Hematopoietic multipotent progenitor cell treated with erythropoietin and hydrocortisone succinate and interleukin-3 and kit ligand, for 6 days (in vitro differentiated cells): ENCODE measurements at regions not wholly inside any gene's neighbourhood (a gene's known extent, or its start where the extent isn't known, plus 50 kb on each side); places are given as distances from the start of the nearest gene placed in this dataset.

ENCODE experiments used
- DNase-seq: peaks from one replicate; pipeline ENCODE4 v3.0.0-alpha.2; 2015

- DNase-seq = no peak
These were observed 561.3 kb downstream of the DHX35 start for GRCh38 chr20:39523405-39523804.

DNA sequence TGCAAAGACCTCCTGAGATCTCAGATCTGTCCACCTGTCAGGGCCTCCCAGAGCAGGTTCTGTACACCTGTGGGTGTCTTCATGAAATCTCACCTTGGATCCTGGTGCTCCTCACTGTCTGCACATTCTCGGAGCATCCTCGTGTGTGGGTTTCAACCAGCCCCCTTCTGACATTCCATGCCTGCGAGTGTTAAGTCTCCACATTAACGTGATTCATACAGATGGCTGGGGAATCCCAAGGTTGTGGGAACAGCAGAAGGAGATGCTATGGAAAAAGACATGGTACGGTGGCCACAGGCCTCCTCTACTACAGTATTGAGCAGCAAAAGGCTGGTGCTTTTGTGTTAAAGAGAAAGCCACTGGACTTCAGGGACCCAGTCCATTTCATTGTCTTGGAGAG is 556.5 kb downstream of the DHX35 start:
- no peak for DNase-seq

- DNase-seq = no peak
These were observed 554.8 kb downstream of the DHX35 start for GRCh38 chr20:39516964-39517363.

- DNase-seq = no peak
These were observed 542.6 kb downstream of the DHX35 start for GRCh38 chr20:39504710-39505094.

DNA sequence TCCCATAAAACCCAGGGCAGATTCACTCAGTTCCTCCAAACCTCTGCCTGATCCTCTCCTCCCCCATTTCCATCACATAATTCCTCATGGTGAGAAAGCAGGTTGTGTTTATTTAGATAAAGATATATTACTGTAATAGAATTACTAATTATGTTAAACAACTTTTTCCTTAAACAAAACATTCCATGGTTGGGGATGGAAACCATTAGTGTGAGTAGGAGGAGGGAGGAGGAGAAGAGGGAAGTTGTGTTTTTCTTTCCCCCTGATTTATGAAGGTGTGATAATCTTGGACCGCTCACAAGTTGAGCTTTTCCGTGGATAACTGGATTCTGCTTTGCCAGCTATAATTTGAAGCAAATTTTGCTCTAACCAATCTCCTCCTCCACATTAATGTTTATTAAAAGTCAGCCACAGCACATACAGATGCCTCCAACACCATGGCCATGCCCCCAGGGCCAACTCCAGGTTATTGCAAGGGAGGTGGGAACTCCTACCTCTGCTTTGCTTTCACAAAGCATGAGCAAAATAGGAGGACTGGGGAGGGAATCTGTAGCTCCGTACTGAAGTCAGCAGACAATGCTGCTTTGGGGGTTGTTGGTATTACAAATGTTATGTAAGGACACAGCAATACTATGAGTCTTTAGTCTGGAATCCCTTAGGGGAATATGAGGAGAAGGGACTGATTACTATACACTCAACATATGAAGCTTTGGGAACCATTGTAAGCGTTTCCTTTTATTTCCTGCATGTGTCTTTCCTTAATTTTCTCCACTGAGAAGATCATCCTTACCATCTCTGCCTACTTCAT is 542.0 kb downstream of the DHX35 start:
- no peak for DNase-seq

DNA sequence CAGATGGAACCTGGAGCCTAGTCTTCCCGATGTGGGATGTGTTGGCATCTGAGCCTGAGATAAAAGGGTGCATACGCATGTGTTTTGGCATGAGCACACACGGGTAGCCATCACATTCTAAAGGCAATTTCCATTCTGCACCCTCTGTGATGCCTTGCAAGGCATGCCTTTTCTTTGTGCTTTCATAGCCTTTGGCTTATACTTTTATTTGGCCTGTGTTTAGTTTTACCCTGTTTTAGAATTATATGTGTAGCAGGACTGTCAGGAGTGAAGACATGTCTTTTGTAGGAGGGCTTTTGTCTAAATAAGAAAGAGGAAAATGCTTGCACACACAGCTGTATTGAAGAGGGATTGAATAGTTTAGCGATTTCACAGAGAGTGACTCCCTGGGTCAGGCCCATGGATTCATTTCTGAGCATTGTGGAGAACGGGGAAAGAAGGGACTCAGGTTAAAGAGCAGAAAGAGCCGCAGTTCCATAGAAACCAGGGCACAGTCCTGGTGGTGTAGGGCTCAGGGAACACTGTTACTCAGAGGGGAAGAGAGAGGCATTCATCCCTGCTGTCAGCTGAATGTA is 530.2 kb downstream of the DHX35 start:
- DNase-seq = no peak

DNA sequence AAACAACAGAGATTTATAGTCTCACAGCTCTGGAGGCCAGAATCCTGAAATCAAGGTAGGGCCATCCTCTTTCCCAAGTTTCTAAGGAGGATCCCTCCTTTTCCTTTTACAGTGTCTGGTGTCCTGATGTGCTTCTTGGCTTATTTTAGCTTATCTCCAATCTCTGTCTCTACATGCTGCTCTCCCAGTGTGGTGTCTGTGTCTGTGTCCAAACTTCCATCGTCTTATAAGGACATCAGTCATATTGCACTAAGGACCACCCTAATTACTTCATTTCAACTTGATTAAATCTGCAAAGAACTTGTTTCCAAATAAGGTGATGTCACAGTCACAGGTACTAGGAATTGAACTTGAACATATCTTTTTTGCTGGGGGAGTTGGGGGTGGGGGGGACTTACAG is 529.6 kb downstream of the DHX35 start:
- DNase-seq = no peak

DNA sequence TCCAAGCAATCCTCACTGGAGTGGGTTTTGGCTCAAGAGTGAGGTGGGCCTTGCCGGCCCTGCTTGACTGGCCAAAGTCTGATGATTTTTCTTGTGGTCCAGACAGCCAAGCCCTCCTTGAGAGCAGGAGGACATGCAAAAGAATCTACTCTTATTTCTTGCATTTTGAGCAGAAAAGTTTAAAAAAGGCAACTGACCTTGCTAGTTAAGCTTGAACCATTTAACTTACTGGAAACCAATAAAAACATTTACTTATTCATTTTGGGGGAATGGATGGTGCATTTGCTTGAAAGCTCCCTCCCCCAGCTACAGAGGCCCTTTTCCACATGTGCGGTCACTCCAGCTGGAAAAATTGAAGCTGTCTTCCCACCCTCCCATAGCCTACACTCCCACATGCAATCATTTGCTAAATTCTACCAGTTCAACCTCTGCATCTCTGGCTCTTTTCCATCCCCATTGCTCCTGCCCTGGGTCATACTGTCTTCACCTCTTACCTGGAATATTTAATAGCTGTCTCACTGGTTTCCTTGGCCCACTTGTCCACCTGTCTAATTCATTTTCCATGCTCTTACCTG is 527.9 kb downstream of the DHX35 start:
- no peak for DNase-seq

GRCh38 chr20:39480276-39481043 is 518.3 kb downstream of the DHX35 start:
- DNase-seq = no peak

DNA sequence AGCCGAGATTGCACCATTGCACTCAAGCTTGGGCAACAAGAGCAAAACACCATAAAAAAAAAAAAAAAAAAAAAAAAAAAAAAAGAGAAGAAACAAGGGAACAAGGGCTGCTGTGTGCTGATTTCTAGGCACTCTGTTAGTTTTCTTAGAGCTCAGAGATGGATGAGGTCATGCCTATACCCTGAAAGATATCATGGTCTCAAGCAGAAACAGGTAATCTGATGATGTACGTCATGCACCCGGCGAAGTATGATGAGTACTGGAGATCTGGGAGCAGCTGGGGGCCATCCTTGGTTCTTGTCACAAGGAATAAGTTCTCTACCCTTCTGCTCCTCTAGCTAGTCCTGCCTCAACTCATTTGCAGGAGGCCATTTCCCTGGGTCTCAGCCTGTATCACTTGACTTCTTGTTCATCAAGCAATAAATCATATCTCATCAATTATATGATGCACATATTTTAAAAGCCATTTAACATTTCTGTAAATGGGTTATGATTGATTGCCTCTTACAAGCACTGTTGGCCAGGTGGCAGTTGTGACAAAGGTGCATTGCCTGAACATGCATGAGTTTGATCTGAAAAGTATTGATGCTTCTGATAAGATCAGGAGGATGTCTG is 517.2 kb downstream of the DHX35 start:
- DNase-seq = no peak

GRCh38 chr20:39474879-39475278 is 512.7 kb downstream of the DHX35 start:
- no peak for DNase-seq

- no peak for DNase-seq
These were observed 511.4 kb downstream of the DHX35 start for GRCh38 chr20:39473536-39473935.

DNA sequence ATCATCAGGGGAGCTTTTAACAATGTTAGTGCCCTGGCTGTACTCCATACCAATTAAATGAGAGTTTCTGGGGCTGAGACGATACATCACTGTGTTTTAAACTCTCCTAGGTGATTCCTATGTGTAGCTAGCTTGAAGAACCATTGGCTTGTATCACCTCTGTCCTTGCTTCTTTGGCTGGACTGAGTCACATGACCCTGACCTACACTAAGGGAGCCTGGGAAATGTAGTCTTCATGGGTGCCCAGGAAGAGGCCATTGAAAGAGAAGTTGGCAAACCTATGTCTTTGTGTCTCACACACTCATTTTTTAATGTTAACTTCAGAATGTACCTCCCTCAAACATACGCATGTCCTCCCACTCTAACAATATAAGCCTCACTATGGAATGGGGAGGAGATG is 506.6 kb downstream of the DHX35 start:
- DNase-seq = no peak

GRCh38 chr20:39464238-39464637 is 502.1 kb downstream of the DHX35 start:
- DNase-seq = no peak

GRCh38 chr20:39462416-39462945 is 500.3 kb downstream of the DHX35 start:
- DNase-seq = no peak

DNA sequence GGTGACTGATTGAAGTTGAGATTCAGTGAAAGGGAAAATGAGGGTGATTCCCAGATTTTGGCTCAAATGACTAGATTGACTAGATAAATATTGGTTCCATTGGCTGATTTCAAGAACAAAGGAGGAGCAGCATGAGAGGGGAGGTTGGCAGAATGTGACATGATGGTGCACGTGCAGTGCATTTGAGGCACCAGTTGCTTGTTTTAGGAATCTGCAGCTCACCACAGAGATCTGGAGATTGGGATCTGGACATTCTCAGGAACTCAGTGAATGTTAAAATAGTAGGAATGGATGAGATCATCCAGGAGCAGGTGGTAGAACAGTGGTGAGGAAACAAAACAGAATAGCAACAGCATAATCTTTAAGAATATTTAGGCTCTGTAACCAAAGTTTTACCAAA is 496.3 kb downstream of the DHX35 start:
- DNase-seq = no peak

- no peak for DNase-seq
These were observed 491.7 kb downstream of the DHX35 start for GRCh38 chr20:39453890-39454289.

DNA sequence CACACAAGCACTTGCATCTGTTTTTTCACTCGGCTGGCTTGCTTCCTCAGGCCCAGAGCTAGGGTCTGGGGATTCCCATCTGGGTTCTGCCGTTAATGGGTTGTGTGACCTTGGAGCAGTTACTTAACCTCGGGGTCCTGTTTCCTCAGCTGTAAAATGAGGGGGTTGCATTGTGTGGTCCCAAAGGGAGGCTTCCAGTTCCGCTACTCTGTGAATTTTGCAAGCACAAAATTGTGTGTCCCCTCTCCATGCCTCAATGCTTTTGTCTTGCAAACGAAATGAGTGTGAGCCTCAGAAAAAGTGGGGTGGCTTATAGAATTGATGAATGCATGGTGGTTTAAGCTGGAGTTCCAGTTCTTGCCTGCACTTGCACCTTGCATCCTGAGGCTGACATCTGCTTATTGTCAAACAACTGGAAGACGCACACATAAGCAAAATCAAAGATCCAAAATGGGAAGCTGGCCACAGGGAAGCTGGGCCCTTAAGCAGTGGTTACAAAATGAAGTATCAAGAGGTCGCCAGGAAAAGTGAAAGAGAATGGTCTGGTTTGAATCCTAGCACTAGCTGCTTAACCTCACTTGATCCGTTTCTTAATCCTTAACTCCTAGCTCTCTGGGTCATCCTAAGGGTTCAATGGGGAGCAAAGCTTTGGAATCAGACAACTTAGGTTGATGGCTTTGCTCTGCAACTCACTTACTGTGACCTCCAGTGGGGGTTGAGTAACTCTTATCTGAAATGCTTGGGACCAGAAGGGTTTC is 490.6 kb downstream of the DHX35 start:
- DNase-seq = no peak

- DNase-seq = no peak
These were observed 489.2 kb downstream of the DHX35 start for GRCh38 chr20:39451386-39451785.

- no peak for DNase-seq
These were observed 484.3 kb downstream of the DHX35 start for GRCh38 chr20:39446397-39446796.

GRCh38 chr20:39445095-39445494 is 483.0 kb downstream of the DHX35 start:
- no peak for DNase-seq

DNA sequence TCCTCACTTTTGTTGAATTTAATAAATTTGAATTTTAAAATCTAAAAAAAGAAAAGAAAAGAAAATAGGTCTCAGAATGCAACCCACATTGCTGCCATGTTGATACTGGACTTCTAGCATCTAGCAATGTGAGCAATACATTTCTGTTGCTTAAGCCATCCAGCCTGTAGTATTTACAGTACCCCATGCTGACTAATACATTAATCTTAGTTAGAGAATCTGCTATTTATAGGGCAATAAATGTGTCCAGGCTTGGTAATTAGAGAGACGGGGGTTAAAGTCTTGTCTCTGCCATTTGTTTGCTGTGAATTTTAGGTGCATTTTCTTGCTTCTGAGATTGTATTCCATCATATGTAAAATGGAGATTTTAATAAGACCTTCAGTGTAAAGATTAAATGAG is 471.3 kb downstream of the DHX35 start:
- no peak for DNase-seq
